Gastrocnemius medialis (tissue), 4 donors: ENCODE measurements at regions not wholly inside any gene's neighbourhood (a gene's known extent, or its start where the extent isn't known, plus 50 kb on each side); places are given as distances from the start of the nearest gene placed in this dataset.
"Not testable (repeated sequence)": the region's sequence is repeated elsewhere in the genome, so short reads cannot be mapped to it uniquely, and the experiment has no call there.

Experiments
- POLR2A ChIP-seq, 2 donors: fragments of 450-650 bp; IDR thresholded peaks; one replicate each; pipeline ENCODE4 v1.6.1; 2017; ENCODE audit warnings: antibody characterized with exemption in 2 of 2, mild to moderate bottlenecking in 2 of 2, moderate library complexity in 2 of 2
- TF ChIP-seq, protein P1 (sequence below), 5 experiments: fragments of 450-650 bp in 3 of 5; fragments of 200-600 bp in 2 of 5; sonication (generic) in 2 of 5; IDR thresholded peaks in 4 of 5; conservative IDR thresholded peaks in 1 of 5; 1 replicate in 4 of 5; 2 replicates in 1 of 5; pipeline ENCODE4 v1.5.1; 2016 to 2019; ENCODE audit warnings: antibody characterized with exemption in 5 of 5, mild to moderate bottlenecking in 3 of 5, moderate library complexity in 3 of 5

DNA sequence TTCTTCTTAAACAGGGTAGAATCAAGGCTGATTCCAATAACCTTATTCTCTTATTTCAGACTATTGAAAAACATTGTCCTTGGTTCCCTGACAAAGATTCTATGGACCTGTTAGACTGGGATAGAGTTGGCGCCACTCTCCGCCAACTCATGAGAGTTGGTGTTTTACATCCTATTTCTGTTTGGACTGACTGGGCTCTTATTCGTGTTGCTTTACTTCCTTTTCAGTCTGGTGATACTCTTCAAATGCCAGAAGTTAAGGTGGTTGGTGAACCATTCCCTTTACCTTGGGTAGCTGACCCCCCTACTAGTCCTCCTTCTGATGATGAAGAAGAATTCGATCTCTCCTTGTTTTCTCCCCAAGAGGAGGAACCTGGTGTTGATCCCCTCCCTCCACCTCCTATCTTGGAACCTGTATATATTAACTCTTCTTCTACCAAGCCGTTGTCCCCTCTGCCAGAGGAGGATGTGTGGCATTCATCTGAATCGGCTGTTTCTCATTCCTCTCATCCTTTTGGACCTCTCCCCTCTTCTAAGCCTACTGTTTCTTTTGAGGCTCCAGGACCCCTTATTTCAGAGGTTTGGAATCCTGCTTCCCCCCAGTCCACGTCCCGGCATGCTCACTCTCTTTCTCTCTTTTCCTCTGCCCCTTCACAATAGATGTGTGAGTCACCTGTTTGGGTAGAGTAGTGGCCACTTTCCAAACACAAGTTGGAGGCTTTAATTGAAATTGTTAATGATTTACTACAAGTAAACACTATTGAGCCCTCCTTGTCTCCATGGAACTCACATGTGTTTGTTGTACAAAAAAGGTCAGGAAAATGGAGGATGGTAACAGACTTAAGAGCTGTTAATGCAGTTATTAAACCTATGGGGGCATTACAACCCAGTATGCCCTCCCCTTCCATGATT, 585.7 kb downstream of the NSUN3 start:
- TF ChIP-seq, protein P1, sequence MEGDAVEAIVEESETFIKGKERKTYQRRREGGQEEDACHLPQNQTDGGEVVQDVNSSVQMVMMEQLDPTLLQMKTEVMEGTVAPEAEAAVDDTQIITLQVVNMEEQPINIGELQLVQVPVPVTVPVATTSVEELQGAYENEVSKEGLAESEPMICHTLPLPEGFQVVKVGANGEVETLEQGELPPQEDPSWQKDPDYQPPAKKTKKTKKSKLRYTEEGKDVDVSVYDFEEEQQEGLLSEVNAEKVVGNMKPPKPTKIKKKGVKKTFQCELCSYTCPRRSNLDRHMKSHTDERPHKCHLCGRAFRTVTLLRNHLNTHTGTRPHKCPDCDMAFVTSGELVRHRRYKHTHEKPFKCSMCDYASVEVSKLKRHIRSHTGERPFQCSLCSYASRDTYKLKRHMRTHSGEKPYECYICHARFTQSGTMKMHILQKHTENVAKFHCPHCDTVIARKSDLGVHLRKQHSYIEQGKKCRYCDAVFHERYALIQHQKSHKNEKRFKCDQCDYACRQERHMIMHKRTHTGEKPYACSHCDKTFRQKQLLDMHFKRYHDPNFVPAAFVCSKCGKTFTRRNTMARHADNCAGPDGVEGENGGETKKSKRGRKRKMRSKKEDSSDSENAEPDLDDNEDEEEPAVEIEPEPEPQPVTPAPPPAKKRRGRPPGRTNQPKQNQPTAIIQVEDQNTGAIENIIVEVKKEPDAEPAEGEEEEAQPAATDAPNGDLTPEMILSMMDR (IDR thresholded peaks at IDR 0.05 in 4 of 5, conservative IDR thresholded peaks at IDR 0.05 in 1 of 5) = not testable (repeated sequence)
- not testable (repeated sequence) for TF ChIP-seq POLR2A (IDR thresholded peaks at IDR 0.05)
